ENCODE measurements at regions not wholly inside any gene's neighbourhood (a gene's known extent, or its start where the extent isn't known, plus 50 kb on each side); places are given as distances from the start of the nearest gene placed in this dataset.
A peak's percentile ranks its signal among the peaks of the same experiment; 100 is the strongest.

- no peak for TF ChIP-seq BHLHE40 (IDR thresholded peaks at IDR 0.05; ENCODE audit: borderline replicate concordance)
- TF ChIP-seq TARDBP (IDR thresholded peaks at IDR 0.05), result no peak
- TF ChIP-seq LEF1 (IDR thresholded peaks at IDR 0.05; ENCODE audit: borderline replicate concordance), result no peak
- TF ChIP-seq ARNT (IDR thresholded peaks at IDR 0.05), result no peak
- TF ChIP-seq FOXA1 (IDR thresholded peaks at IDR 0.05), result no peak
- TF ChIP-seq NFRKB (IDR thresholded peaks at IDR 0.05), result no peak
- TF ChIP-seq ELF4 (IDR thresholded peaks at IDR 0.05), result no peak
- TF ChIP-seq FOXM1 (IDR thresholded peaks at IDR 0.05; ENCODE audit: borderline replicate concordance), result no peak
- TF ChIP-seq FOXK2 (IDR thresholded peaks at IDR 0.05), result no peak
- TF ChIP-seq PKNOX1 (IDR thresholded peaks at IDR 0.05), result no peak
- TF ChIP-seq CTBP1 (IDR thresholded peaks at IDR 0.05; ENCODE audit: borderline replicate concordance), result no peak
- TF ChIP-seq ZNF384 (IDR thresholded peaks at IDR 0.05), result no peak
- no peak for TF ChIP-seq HDGF (IDR thresholded peaks at IDR 0.05; ENCODE audit: borderline replicate concordance)
- ChIA-PET POLR2A (no interaction called here), CTCF (no interaction called here)
- no peak for DNase-seq (ENCODE audit: extremely low spot score)
Observed at GRCh38 chr4:117771647-117772337, 262.5 kb upstream of the NDST3 start.

- no peak for DNase-seq (ENCODE audit: extremely low spot score)
- ChIA-PET POLR2A (no interaction called here), CTCF (no interaction called here)
- TF ChIP-seq ELF4 (IDR thresholded peaks at IDR 0.05) (no peak), FOXK2 (IDR thresholded peaks at IDR 0.05) (no peak), L3MBTL2 (conservative IDR thresholded peaks at IDR 0.05) (no peak), SUZ12 (IDR thresholded peaks at IDR 0.05) (no peak), SP1 (IDR thresholded peaks at IDR 0.05) (no peak), FOXM1 (IDR thresholded peaks at IDR 0.05; ENCODE audit: borderline replicate concordance) (no peak), CTBP1 (IDR thresholded peaks at IDR 0.05; ENCODE audit: borderline replicate concordance) (no peak), BHLHE40 (IDR thresholded peaks at IDR 0.05; ENCODE audit: borderline replicate concordance) (no peak), TARDBP (IDR thresholded peaks at IDR 0.05) (no peak), ZNF384 (IDR thresholded peaks at IDR 0.05) (no peak), LEF1 (IDR thresholded peaks at IDR 0.05; ENCODE audit: borderline replicate concordance) (no peak), FOXA1 (IDR thresholded peaks at IDR 0.05) (no peak)
Observed at GRCh38 chr4:117773064-117773936, 261.0 kb upstream of the NDST3 start.

- no peak for DNase-seq (ENCODE audit: extremely low spot score)
- peak; percentile 82 for TF ChIP-seq PKNOX1 (IDR thresholded peaks at IDR 0.05)
- TF ChIP-seq NFRKB (IDR thresholded peaks at IDR 0.05), result no peak
- TF ChIP-seq BHLHE40 (IDR thresholded peaks at IDR 0.05; ENCODE audit: borderline replicate concordance), result no peak
- TF ChIP-seq LEF1 (IDR thresholded peaks at IDR 0.05; ENCODE audit: borderline replicate concordance), result no peak
- TF ChIP-seq ARNT (IDR thresholded peaks at IDR 0.05), result no peak
- TF ChIP-seq FOXM1 (IDR thresholded peaks at IDR 0.05; ENCODE audit: borderline replicate concordance), result no peak
- TF ChIP-seq CTBP1 (IDR thresholded peaks at IDR 0.05; ENCODE audit: borderline replicate concordance), result no peak
- CTCF ChIA-PET, result no interaction called here
- POLR2A ChIA-PET, result no interaction called here
Observed at GRCh38 chr4:117777721-117778120, 256.6 kb upstream of the NDST3 start.

GRCh38 chr4:117783716-117784115 lies 250.6 kb upstream of the NDST3 start:
- DNase-seq (ENCODE audit: extremely low spot score), result no peak
- POLR2A ChIA-PET, result no interaction called here

GRCh38 chr4:117784266-117784665 lies 250.0 kb upstream of the NDST3 start:
- CTCF ChIA-PET, result no interaction called here
- TF ChIP-seq SUZ12 (IDR thresholded peaks at IDR 0.05), result no peak
- no peak for TF ChIP-seq PKNOX1 (IDR thresholded peaks at IDR 0.05)
- no peak for TF ChIP-seq NFRKB (IDR thresholded peaks at IDR 0.05)
- no peak for TF ChIP-seq HDGF (IDR thresholded peaks at IDR 0.05; ENCODE audit: borderline replicate concordance)
- TF ChIP-seq L3MBTL2 (conservative IDR thresholded peaks at IDR 0.05), result no peak
- DNase-seq (ENCODE audit: extremely low spot score), result no peak
- POLR2A ChIA-PET, result no interaction called here

More at GRCh38 chr4:117783716-117784115, 250.6 kb upstream of the NDST3 start:
- TF ChIP-seq ELF4 (IDR thresholded peaks at IDR 0.05) (no peak), L3MBTL2 (conservative IDR thresholded peaks at IDR 0.05) (no peak), ARNT (IDR thresholded peaks at IDR 0.05) (no peak), FOXA1 (IDR thresholded peaks at IDR 0.05) (no peak), ZNF384 (IDR thresholded peaks at IDR 0.05) (no peak), SP1 (IDR thresholded peaks at IDR 0.05) (no peak), PKNOX1 (IDR thresholded peaks at IDR 0.05) (no peak), TARDBP (IDR thresholded peaks at IDR 0.05) (no peak), BHLHE40 (IDR thresholded peaks at IDR 0.05; ENCODE audit: borderline replicate concordance) (no peak), CTBP1 (IDR thresholded peaks at IDR 0.05; ENCODE audit: borderline replicate concordance) (no peak), FOXM1 (IDR thresholded peaks at IDR 0.05; ENCODE audit: borderline replicate concordance) (no peak), LEF1 (IDR thresholded peaks at IDR 0.05; ENCODE audit: borderline replicate concordance) (no peak), NFRKB (IDR thresholded peaks at IDR 0.05) (no peak), SUZ12 (IDR thresholded peaks at IDR 0.05) (no peak), FOXK2 (IDR thresholded peaks at IDR 0.05) (no peak), HDGF (IDR thresholded peaks at IDR 0.05; ENCODE audit: borderline replicate concordance) (no peak)
- CTCF ChIA-PET, result no interaction called here

Data from HEK293T (cell line).